ENCODE measurements at regions not wholly inside any gene's neighbourhood (a gene's known extent, or its start where the extent isn't known, plus 50 kb on each side); places are given as distances from the start of the nearest gene placed in this dataset.

GRCh38 chr14:42877716-42878115 is 1271.0 kb downstream of the LRFN5 start:
- no peak for TF ChIP-seq CTCF (IDR thresholded peaks at IDR 0.05)
- TF ChIP-seq TCF7L2 (IDR thresholded peaks at IDR 0.05; ENCODE audit: low read depth, low read length) = no peak
- no peak for TF ChIP-seq POLR2AphosphoS5 (IDR thresholded peaks at IDR 0.05; ENCODE audit: low read depth, low read length)
- TF ChIP-seq, protein P1, sequence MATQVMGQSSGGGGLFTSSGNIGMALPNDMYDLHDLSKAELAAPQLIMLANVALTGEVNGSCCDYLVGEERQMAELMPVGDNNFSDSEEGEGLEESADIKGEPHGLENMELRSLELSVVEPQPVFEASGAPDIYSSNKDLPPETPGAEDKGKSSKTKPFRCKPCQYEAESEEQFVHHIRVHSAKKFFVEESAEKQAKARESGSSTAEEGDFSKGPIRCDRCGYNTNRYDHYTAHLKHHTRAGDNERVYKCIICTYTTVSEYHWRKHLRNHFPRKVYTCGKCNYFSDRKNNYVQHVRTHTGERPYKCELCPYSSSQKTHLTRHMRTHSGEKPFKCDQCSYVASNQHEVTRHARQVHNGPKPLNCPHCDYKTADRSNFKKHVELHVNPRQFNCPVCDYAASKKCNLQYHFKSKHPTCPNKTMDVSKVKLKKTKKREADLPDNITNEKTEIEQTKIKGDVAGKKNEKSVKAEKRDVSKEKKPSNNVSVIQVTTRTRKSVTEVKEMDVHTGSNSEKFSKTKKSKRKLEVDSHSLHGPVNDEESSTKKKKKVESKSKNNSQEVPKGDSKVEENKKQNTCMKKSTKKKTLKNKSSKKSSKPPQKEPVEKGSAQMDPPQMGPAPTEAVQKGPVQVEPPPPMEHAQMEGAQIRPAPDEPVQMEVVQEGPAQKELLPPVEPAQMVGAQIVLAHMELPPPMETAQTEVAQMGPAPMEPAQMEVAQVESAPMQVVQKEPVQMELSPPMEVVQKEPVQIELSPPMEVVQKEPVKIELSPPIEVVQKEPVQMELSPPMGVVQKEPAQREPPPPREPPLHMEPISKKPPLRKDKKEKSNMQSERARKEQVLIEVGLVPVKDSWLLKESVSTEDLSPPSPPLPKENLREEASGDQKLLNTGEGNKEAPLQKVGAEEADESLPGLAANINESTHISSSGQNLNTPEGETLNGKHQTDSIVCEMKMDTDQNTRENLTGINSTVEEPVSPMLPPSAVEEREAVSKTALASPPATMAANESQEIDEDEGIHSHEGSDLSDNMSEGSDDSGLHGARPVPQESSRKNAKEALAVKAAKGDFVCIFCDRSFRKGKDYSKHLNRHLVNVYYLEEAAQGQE (IDR thresholded peaks at IDR 0.05; ENCODE audit: insufficient read depth in 1 of 2, low read depth in 2 of 2, low read length in 1 of 2) = no peak
- no peak for TF ChIP-seq SIN3A (IDR thresholded peaks at IDR 0.05; ENCODE audit: borderline replicate concordance, insufficient read depth, low read depth, low read length)

All from Panc1 (cell line).